ENCODE measurements at regions not wholly inside any gene's neighbourhood (a gene's known extent, or its start where the extent isn't known, plus 50 kb on each side); places are given as distances from the start of the nearest gene placed in this dataset.
"Not testable (repeated sequence)": the region's sequence is repeated elsewhere in the genome, so short reads cannot be mapped to it uniquely, and the experiment has no call there.

DNA sequence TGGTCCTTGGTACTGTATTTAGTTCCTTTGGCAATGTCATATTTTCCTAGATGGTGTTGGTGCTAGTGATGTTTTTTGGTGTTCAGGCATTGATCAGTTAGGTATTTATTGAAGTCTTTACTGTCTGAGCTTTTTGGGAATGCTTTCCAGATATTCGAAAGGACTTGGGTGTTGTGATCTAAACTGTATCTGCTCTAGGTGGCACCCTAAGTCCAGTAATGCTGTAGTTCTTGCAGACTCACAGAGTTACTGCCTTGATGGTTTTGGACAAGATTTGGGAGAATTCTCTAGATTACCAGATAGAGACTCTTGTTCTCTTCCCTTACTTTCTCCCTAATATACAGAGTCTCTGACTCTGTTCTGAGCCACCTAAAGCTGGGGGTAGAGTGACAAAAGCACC is 513.6 kb upstream of the PITX2 start:
- no peaks in the 10 kb centered on the region for H3K4me1 ChIP-seq (ENCODE audit: insufficient read depth, low read length)
- no peak overlapping the region for H3K27ac ChIP-seq (ENCODE audit: low read depth, low read length)
- Mint-ChIP-seq H3K36me3 (no peaks in the 10 kb centered on the region), H3K27ac (no peak overlapping the region), H3K4me1 (no peaks in the 10 kb centered on the region), H3K27me3 (peaks cover 0 to 2% of the 10 kb centered on the region in 2 donors), H3K4me3 (no peak overlapping the region), H3K9me3 (peaks cover 6 to 12% (median 7%) of the 10 kb centered on the region in 5 donors)
- H3K4me3 ChIP-seq (ENCODE audit: low read length), result no peak overlapping the region
- H3K36me3 ChIP-seq (ENCODE audit: insufficient read depth, low read length), result no peaks in the 10 kb centered on the region
- no peaks in the 10 kb centered on the region for H3K27me3 ChIP-seq (ENCODE audit: insufficient read depth, low read length, poor library complexity, severe bottlenecking)
- CTCF ChIA-PET, result no interaction called here
- POLR2A ChIA-PET, result no interaction called here
- no peak for DNase-seq
- no peaks in the 10 kb centered on the region for H3K9me3 ChIP-seq (ENCODE audit: low read length)

GRCh38 chr4:111136967-111137366 is 514.1 kb upstream of the PITX2 start:
- H3K4me3 ChIP-seq (ENCODE audit: low read length), result no peak overlapping the region
- no peaks in the 10 kb centered on the region for H3K27me3 ChIP-seq (ENCODE audit: insufficient read depth, low read length, poor library complexity, severe bottlenecking)
- H3K9me3 ChIP-seq (ENCODE audit: low read length), result no peaks in the 10 kb centered on the region
- H3K36me3 ChIP-seq (ENCODE audit: insufficient read depth, low read length), result no peaks in the 10 kb centered on the region
- CTCF ChIA-PET, result no interaction called here
- H3K4me3 Mint-ChIP-seq, result no peak overlapping the region
- peaks cover 0 to 2% of the 10 kb centered on the region in 2 donors for H3K27me3 Mint-ChIP-seq
- no peaks in the 10 kb centered on the region for H3K36me3 Mint-ChIP-seq
- no peak overlapping the region for H3K27ac ChIP-seq (ENCODE audit: low read depth, low read length)
- H3K27ac Mint-ChIP-seq, result no peak overlapping the region
- H3K4me1 ChIP-seq (ENCODE audit: insufficient read depth, low read length), result no peaks in the 10 kb centered on the region
- no peaks in the 10 kb centered on the region for H3K4me1 Mint-ChIP-seq
- H3K9me3 Mint-ChIP-seq, result peaks cover 7 to 12% (median 7%) of the 10 kb centered on the region in 5 donors
- POLR2A ChIA-PET, result no interaction called here
- no peak for DNase-seq

DNA sequence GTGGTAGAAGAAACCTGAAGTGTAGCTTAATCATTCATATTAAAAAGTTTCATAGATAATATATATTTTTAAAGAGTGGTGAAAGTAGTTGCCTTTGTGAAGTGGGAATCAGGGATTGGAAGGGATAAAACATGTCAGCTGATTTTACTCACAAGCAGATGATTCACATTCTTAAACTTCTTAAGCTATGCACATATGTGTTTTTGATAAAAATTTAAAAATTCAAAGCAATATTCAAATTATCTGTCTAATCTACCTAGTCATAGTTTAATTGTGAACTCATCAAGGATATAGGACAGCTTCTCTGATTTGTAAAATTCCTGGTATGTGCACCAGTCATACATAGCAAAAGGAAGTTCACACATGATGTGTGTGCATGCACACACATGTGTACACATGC is 520.6 kb upstream of the PITX2 start:
- Mint-ChIP-seq H3K27me3 (no peaks in the 10 kb centered on the region), H3K4me1 (no peaks in the 10 kb centered on the region), H3K9me3 (peaks cover 0 to 15% (median 3%) of the 10 kb centered on the region in 5 donors), H3K27ac (no peak overlapping the region), H3K4me3 (no peak overlapping the region), H3K36me3 (no peaks in the 10 kb centered on the region)
- Histone ChIP-seq H3K36me3 (ENCODE audit: insufficient read depth, low read length) (no peaks in the 10 kb centered on the region), H3K27me3 (ENCODE audit: insufficient read depth, low read length, poor library complexity, severe bottlenecking) (no peaks in the 10 kb centered on the region), H3K9me3 (ENCODE audit: low read length) (no peaks in the 10 kb centered on the region), H3K4me3 (ENCODE audit: low read length) (no peak overlapping the region), H3K4me1 (ENCODE audit: insufficient read depth, low read length) (no peaks in the 10 kb centered on the region), H3K27ac (ENCODE audit: low read depth, low read length) (no peak overlapping the region)
- ChIA-PET POLR2A (no interaction called here), CTCF (no interaction called here)
- no peak for DNase-seq

DNA sequence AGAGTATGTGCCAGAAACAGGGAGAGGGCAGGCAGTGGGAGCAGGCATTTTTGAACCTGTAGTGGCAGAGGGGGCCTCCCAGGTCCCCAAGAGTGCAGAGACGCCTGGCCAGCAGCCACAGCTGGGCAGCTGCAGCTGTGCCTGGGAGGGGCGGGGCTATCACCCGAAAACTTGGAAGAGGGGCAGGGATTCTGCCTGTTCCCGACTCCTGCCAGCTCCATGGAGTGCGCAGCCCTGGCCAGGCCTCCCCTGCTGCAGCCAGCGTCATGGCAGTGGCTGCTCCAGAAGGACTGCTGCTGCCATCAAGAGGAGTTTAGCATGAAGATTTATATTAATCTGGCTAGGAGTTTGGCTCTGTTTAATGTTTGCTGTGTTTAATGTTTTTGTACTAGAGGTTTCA is 532.1 kb upstream of the PITX2 start:
- Histone ChIP-seq H3K9me3 (ENCODE audit: low read length) (peaks cover 4% of the 10 kb centered on the region), H3K27me3 (ENCODE audit: insufficient read depth, low read length, poor library complexity, severe bottlenecking) (no peaks in the 10 kb centered on the region), H3K36me3 (ENCODE audit: insufficient read depth, low read length) (no peaks in the 10 kb centered on the region), H3K27ac (ENCODE audit: low read depth, low read length) (no peak overlapping the region), H3K4me3 (ENCODE audit: low read length) (no peak overlapping the region), H3K4me1 (ENCODE audit: insufficient read depth, low read length) (no peaks in the 10 kb centered on the region)
- H3K9me3 Mint-ChIP-seq, result peaks cover 6 to 18% (median 11%) of the 10 kb centered on the region in 5 donors
- no peaks in the 10 kb centered on the region for H3K4me1 Mint-ChIP-seq
- CTCF ChIA-PET, result no interaction called here
- DNase-seq, result no peak
- POLR2A ChIA-PET, result no interaction called here
- H3K4me3 Mint-ChIP-seq, result no peak overlapping the region
- peaks cover 0 to 1% of the 10 kb centered on the region in 2 donors for H3K27me3 Mint-ChIP-seq
- H3K36me3 Mint-ChIP-seq, result no peaks in the 10 kb centered on the region
- no peak overlapping the region for H3K27ac Mint-ChIP-seq

DNA sequence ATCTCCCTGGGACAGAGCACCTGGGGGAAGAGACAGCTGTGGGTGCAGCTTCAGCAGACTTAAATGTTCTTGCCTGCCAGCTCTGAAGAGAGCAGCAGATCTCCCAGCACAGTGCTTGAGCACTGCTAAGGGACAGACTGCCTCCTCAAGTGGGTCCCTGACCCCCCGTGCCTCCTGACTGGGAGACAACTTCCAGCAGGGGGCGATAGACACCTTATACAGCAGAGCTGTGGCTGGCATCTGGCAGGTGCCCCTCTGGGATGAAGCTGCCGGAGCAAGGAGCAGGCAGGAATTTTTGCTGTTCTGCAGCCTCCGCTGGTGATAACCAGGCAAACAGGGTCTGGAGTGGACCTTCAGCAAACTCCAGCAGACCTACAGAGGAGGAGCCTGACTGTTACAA is 541.7 kb upstream of the PITX2 start:
- H3K36me3 Mint-ChIP-seq; CTCF ChIA-PET; H3K27me3 ChIP-seq (ENCODE audit: insufficient read depth, low read length, poor library complexity, severe bottlenecking); POLR2A ChIA-PET; H3K4me1 Mint-ChIP-seq; H3K9me3 ChIP-seq (ENCODE audit: low read length); H3K27me3 Mint-ChIP-seq; DNase-seq; H3K4me3 ChIP-seq (ENCODE audit: low read length); H3K4me1 ChIP-seq (ENCODE audit: insufficient read depth, low read length); H3K36me3 ChIP-seq (ENCODE audit: insufficient read depth, low read length); H3K27ac ChIP-seq (ENCODE audit: low read depth, low read length); H3K27ac Mint-ChIP-seq; H3K4me3 Mint-ChIP-seq: not testable (repeated sequence)
- H3K9me3 Mint-ChIP-seq, result peaks cover 5 to 17% (median 10%) of the 10 kb centered on the region in 5 donors

GRCh38 chr4:111174331-111174730 is 551.5 kb upstream of the PITX2 start:
- ChIA-PET POLR2A (no interaction called here), CTCF (no interaction called here)
- Histone ChIP-seq H3K9me3 (ENCODE audit: low read length) (no peaks in the 10 kb centered on the region), H3K36me3 (ENCODE audit: insufficient read depth, low read length) (no peaks in the 10 kb centered on the region), H3K4me3 (ENCODE audit: low read length) (no peak overlapping the region), H3K4me1 (ENCODE audit: insufficient read depth, low read length) (no peaks in the 10 kb centered on the region), H3K27me3 (ENCODE audit: insufficient read depth, low read length, poor library complexity, severe bottlenecking) (no peaks in the 10 kb centered on the region), H3K27ac (ENCODE audit: low read depth, low read length) (no peak overlapping the region)
- Mint-ChIP-seq H3K27me3 (no peaks in the 10 kb centered on the region), H3K27ac (no peak overlapping the region), H3K9me3 (peaks cover 0 to 17% (median 2%) of the 10 kb centered on the region in 5 donors), H3K4me1 (no peaks in the 10 kb centered on the region), H3K36me3 (no peaks in the 10 kb centered on the region), H3K4me3 (no peak overlapping the region)
- no peak for DNase-seq

GRCh38 chr4:111178231-111178630 is 555.4 kb upstream of the PITX2 start:
- POLR2A ChIA-PET, result no interaction called here
- Histone ChIP-seq H3K9me3 (ENCODE audit: low read length) (no peaks in the 10 kb centered on the region), H3K36me3 (ENCODE audit: insufficient read depth, low read length) (no peaks in the 10 kb centered on the region), H3K27me3 (ENCODE audit: insufficient read depth, low read length, poor library complexity, severe bottlenecking) (no peaks in the 10 kb centered on the region), H3K4me1 (ENCODE audit: insufficient read depth, low read length) (no peaks in the 10 kb centered on the region), H3K27ac (ENCODE audit: low read depth, low read length) (no peak overlapping the region), H3K4me3 (ENCODE audit: low read length) (no peak overlapping the region)
- Mint-ChIP-seq H3K27me3 (no peaks in the 10 kb centered on the region), H3K36me3 (no peaks in the 10 kb centered on the region), H3K4me1 (no peaks in the 10 kb centered on the region), H3K27ac (no peak overlapping the region), H3K4me3 (no peak overlapping the region), H3K9me3 (peaks cover 0 to 9% (median 2%) of the 10 kb centered on the region in 5 donors)
- CTCF ChIA-PET, result no interaction called here
- DNase-seq, result no peak

GRCh38 chr4:111187108-111187507 is 564.2 kb upstream of the PITX2 start:
- H3K27ac Mint-ChIP-seq, result no peak overlapping the region
- no peak overlapping the region for H3K4me3 ChIP-seq (ENCODE audit: low read length)
- H3K27ac ChIP-seq (ENCODE audit: low read depth, low read length), result no peak overlapping the region
- H3K9me3 ChIP-seq (ENCODE audit: low read length), result no peaks in the 10 kb centered on the region
- H3K4me3 Mint-ChIP-seq, result no peak overlapping the region
- CTCF ChIA-PET, result no interaction called here
- H3K9me3 Mint-ChIP-seq, result peaks cover 0 to 24% (median 7%) of the 10 kb centered on the region in 5 donors
- POLR2A ChIA-PET, result no interaction called here
- H3K36me3 Mint-ChIP-seq, result no peaks in the 10 kb centered on the region
- H3K27me3 Mint-ChIP-seq, result no peaks in the 10 kb centered on the region
- no peak for DNase-seq
- no peaks in the 10 kb centered on the region for H3K27me3 ChIP-seq (ENCODE audit: insufficient read depth, low read length, poor library complexity, severe bottlenecking)
- H3K36me3 ChIP-seq (ENCODE audit: insufficient read depth, low read length), result no peaks in the 10 kb centered on the region
- H3K4me1 Mint-ChIP-seq, result no peaks in the 10 kb centered on the region
- no peaks in the 10 kb centered on the region for H3K4me1 ChIP-seq (ENCODE audit: insufficient read depth, low read length)

- Histone ChIP-seq H3K9me3 (ENCODE audit: low read length) (no peaks in the 10 kb centered on the region), H3K27me3 (ENCODE audit: insufficient read depth, low read length, poor library complexity, severe bottlenecking) (no peaks in the 10 kb centered on the region), H3K27ac (ENCODE audit: low read depth, low read length) (no peak overlapping the region), H3K4me3 (ENCODE audit: low read length) (no peak overlapping the region), H3K36me3 (ENCODE audit: insufficient read depth, low read length) (no peaks in the 10 kb centered on the region), H3K4me1 (ENCODE audit: insufficient read depth, low read length) (no peaks in the 10 kb centered on the region)
- no peak overlapping the region for H3K4me3 Mint-ChIP-seq
- no peak overlapping the region for H3K27ac Mint-ChIP-seq
- no peak for DNase-seq
- ChIA-PET POLR2A (no interaction called here), CTCF (no interaction called here)
- H3K36me3 Mint-ChIP-seq, result no peaks in the 10 kb centered on the region
- H3K27me3 Mint-ChIP-seq, result no peaks in the 10 kb centered on the region
- H3K4me1 Mint-ChIP-seq, result no peaks in the 10 kb centered on the region
- H3K9me3 Mint-ChIP-seq, result peaks cover 1 to 12% (median 7%) of the 10 kb centered on the region in 5 donors
Measured at GRCh38 chr4:111198446-111198845, 575.6 kb upstream of the PITX2 start.
